Heart right ventricle (tissue), 16 donors: ENCODE measurements at regions not wholly inside any gene's neighbourhood (a gene's known extent, or its start where the extent isn't known, plus 50 kb on each side); places are given as distances from the start of the nearest gene placed in this dataset.

Source experiments
- ATAC-seq, 8 donors: fragments of 200-7000 bp; cut with Tn5 transposase; one replicate each; pipeline ENCODE4 v1.9.1; 2020; ENCODE audit warnings: mild to moderate bottlenecking in 8 of 8, moderate library complexity in 8 of 8, moderate number of reproducible peaks in 1 of 8
- DNase-seq, 2 donors: peaks; one replicate each; pipeline ENCODE4 v3.0.0-alpha.2; 2020
- H3K27ac ChIP-seq, 10 donors: fragments of 200-600 bp; sonication (generic) in 2 of 10; one replicate each; pipeline versions ENCODE4 v1.5.0 to v1.8.0; 2020 to 2022; ENCODE audit warnings: mild to moderate bottlenecking in 3 of 10
- H3K27me3 ChIP-seq, 7 donors: fragments of 200-600 bp; one replicate each; pipeline ENCODE4 v1.8.0; 2021 to 2022; ENCODE audit warnings: mild to moderate bottlenecking in 2 of 7
- H3K36me3 ChIP-seq, 9 donors: fragments of 200-600 bp; sonication (generic) in 1 of 9; one replicate each; pipeline versions ENCODE4 v1.5.0 to v1.8.0; 2020 to 2022; ENCODE audit warnings: mild to moderate bottlenecking in 2 of 9
- H3K4me1 ChIP-seq, 9 donors: fragments of 200-600 bp; sonication (generic) in 1 of 9; one replicate each; pipeline versions ENCODE4 v1.5.0 to v1.8.0; 2020 to 2022; ENCODE audit warnings: mild to moderate bottlenecking in 4 of 9
- H3K4me3 ChIP-seq, 10 donors: fragments of 200-600 bp; sonication (generic) in 2 of 10; one replicate each; pipeline versions ENCODE4 v1.5.0 to v1.8.0; 2020 to 2022; ENCODE audit warnings: mild to moderate bottlenecking in 7 of 10, moderate library complexity in 2 of 10
- H3K9me3 ChIP-seq, 11 donors: fragments of 200-600 bp in 10 of 11; sonication (generic) in 2 of 11; one replicate each; pipeline versions ENCODE4 v1.5.0 to v1.8.0; 2013 to 2022; ENCODE audit warnings: mild to moderate bottlenecking in 2 of 11, control low read depth in 1 of 11, moderate library complexity in 1 of 11
- WGBS, 2 donors: extraction: QIAGEN DNeasy Blood & Tissue Kit; methylation state at CpG; one replicate each; pipeline ENCODE4 v1.1.7; 2013; ENCODE audit warnings: inconsistent platforms in 1 of 2; 5-methylcytosine and 5-hydroxymethylcytosine counted together
- intact Hi-C, 10 donors: fragments of 100-400 bp; cut with DNase I; formaldehyde crosslinking; loops; one replicate each; pipeline versions ENCODE4 v1.11.1 to v1.14.2; 2022
- TF ChIP-seq, protein P1 (sequence below), 9 donors: fragments of 200-600 bp; sonication (generic) in 2 of 9; IDR thresholded peaks; one replicate each; pipeline versions ENCODE4 v1.5.0 to v1.8.0; 2021 to 2022; ENCODE audit warnings: antibody characterized with exemption in 9 of 9, mild to moderate bottlenecking in 5 of 9, moderate library complexity in 1 of 9
- donor health status: Arrhythmogenic right ventricular cardiomyopathy.
- donor health status: ischemic (EF 13 %, LVEDD 7.1; RV severe dilation, severe dysfunction).
- donor health status: healthy with polysubstance abuse.
- donor health status: DM: no; HTN: yes; CAD: no.
- donor health status: DM: no; HTN: no; CAD: no.
- donor health status: ischemic (EF 25% LVEDD 6.9; RV normal size, moderate dysfunction).
- donor health status: ischemic (EF 25% LVEDD 5.7; RV mildly dilated, moderate dysfunction).
- donor health status: healthy.
- donor health status: DM: yes; HTN: yes; CAD: no.
- donor health status: Ischemic cardiomyopathy.
- donor health status: ischemic (EF 35%, LVEDD 5.7; RV mildly dilated, moderate dysfunction).
- donor health status: nonischemic (EF 11% LVEDD 7.7; RV severe dilation, severe dysfunction).
- donor health status: DM: yes; HTN: yes; CAD: no.
- donor health status: PGD.
- donor health status: ischemic (EF 29% LVEDD 5.4; RV normal size, mild dysfunction).
- donor health status: nonischemic (EF 23%, LVEDD 6.1; RV moderate dilation, normal function).

DNA sequence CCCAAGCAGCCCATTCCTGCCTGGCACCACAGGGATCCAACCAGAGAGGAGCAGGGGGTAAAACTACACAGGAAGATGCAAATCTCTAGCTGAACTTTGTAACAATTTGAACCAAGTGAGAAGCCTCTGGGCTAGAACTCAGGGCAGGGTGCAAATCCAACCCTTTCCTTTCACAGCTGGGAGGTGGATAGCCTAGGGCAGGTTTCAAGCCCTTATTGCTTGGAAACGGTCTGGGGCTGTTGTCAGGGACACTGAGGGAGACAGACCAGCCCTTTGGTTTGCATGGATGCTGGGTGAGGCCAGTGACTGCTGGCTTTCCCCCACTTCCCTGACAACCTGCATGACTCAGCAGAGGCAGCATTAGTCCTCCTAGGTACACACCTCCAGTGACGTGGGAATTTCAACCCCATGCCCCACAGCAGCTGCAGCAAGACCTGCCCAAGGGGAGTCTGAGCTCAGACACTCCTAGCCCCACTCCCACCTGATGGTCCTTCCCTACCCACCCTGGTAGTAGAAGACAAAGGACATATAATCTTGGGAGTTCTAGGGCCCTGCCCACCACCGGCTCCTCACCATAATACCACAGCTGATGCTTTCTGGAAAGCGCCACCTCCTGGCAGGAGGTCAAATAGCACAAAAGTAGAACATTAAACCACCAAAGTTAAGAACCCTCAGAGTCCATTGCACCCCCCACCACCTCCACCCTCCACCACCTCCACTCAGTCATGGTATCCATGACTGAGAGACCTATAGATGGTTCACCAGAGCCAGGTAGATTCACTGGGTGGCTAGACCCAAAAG, 797.7 kb upstream of the MAN1A1 start:
- TF ChIP-seq, protein P1, sequence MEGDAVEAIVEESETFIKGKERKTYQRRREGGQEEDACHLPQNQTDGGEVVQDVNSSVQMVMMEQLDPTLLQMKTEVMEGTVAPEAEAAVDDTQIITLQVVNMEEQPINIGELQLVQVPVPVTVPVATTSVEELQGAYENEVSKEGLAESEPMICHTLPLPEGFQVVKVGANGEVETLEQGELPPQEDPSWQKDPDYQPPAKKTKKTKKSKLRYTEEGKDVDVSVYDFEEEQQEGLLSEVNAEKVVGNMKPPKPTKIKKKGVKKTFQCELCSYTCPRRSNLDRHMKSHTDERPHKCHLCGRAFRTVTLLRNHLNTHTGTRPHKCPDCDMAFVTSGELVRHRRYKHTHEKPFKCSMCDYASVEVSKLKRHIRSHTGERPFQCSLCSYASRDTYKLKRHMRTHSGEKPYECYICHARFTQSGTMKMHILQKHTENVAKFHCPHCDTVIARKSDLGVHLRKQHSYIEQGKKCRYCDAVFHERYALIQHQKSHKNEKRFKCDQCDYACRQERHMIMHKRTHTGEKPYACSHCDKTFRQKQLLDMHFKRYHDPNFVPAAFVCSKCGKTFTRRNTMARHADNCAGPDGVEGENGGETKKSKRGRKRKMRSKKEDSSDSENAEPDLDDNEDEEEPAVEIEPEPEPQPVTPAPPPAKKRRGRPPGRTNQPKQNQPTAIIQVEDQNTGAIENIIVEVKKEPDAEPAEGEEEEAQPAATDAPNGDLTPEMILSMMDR (IDR thresholded peaks at IDR 0.05), result peak in 1 of 9 donors; percentile 7
- H3K9me3 ChIP-seq, result peaks cover 0 to 18% (median 9%) of the 10 kb centered on the region in 11 donors
- H3K36me3 ChIP-seq, result no peaks in the 10 kb centered on the region
- intact Hi-C loops, result no loop called here
- no peaks in the 10 kb centered on the region for H3K27me3 ChIP-seq
- H3K4me1 ChIP-seq, result no peaks in the 10 kb centered on the region
- H3K4me3 ChIP-seq, result no peak overlapping the region
- WGBS, 2 donors, result 76 to 83% methylated on average over 4 of the region's 4 CpGs
- no peak for DNase-seq
- ATAC-seq, result no peak
- H3K27ac ChIP-seq, result no peak overlapping the region

DNA sequence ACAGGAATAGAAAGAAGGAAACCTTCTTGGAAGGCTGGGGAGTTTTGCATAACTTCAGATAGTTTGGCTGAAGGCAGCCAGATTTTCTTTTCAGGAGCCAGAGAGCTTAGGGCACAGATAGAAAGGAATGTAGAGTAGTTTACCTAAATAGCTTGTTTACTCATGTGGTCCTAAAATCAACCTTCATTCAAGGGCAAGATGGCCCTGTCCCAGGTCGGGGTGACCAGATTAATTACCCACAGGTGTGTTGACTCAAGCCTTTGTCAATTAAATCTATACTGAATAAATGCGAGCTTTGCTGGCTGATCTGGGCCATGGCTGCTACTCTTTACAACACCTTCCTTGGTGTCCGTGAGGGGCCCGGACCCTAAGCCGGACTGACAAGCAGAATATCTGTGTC, 792.0 kb upstream of the MAN1A1 start:
- Histone ChIP-seq H3K27me3 (no peaks in the 10 kb centered on the region), H3K4me1 (no peaks in the 10 kb centered on the region), H3K4me3 (no peak overlapping the region), H3K27ac (no peak overlapping the region), H3K9me3 (no peaks in the 10 kb centered on the region), H3K36me3 (no peaks in the 10 kb centered on the region)
- DNase-seq, result no peak
- intact Hi-C loops, result no loop called here
- no peak for ATAC-seq
- TF ChIP-seq, protein P1 (IDR thresholded peaks at IDR 0.05), result no peak
- 80% methylated on average over 5 of the region's 5 CpGs for WGBS, 2 donors

DNA sequence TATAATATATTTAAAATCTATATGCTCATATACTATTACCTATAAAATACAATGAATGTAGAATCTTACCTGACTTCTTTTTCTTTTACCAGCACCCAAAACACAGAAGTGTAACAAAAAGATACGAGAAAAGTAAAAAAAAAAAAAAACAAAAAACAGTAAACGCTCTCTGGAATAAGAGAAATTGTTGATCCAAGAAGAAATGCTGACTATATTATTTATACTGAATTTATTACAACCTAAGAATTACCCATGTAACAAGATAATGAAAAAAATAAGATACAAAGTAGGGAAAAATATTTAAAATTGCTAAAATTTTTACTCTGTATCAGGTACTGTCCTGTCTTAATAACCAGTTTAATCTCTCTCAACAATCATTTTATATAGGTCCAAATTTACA, 787.9 kb upstream of the MAN1A1 start:
- no peaks in the 10 kb centered on the region for H3K9me3 ChIP-seq
- 90 to 91% methylated on average over 2 of the region's 2 CpGs for WGBS, 2 donors
- H3K36me3 ChIP-seq, result no peaks in the 10 kb centered on the region
- no peak for ATAC-seq
- TF ChIP-seq, protein P1 (IDR thresholded peaks at IDR 0.05), result no peak
- no peaks in the 10 kb centered on the region for H3K4me1 ChIP-seq
- no peak for DNase-seq
- intact Hi-C loops, result no loop called here
- no peaks in the 10 kb centered on the region for H3K27me3 ChIP-seq
- no peak overlapping the region for H3K27ac ChIP-seq
- H3K4me3 ChIP-seq, result no peak overlapping the region

DNA sequence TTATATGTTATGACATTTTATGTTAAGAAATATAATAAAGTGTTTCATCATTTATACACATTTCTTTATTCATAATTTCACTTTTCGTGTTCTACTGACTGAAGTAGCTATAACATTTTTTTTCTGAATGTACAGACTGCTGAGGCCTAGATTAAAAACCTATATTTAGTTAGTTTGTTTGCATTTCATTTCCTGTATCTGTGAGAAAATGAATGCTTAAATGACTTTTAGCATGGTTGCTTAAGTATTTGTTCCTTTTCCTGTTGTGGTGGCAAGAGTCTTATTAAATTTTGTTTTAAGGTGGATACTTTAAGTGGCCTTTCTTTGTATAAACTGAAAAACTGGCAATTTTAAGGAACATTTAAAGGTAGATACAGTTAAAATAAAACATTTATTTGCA, 779.7 kb upstream of the MAN1A1 start:
- no peaks in the 10 kb centered on the region for H3K27me3 ChIP-seq
- DNase-seq (no peak), ATAC-seq (no peak)
- no peaks in the 10 kb centered on the region for H3K4me1 ChIP-seq
- H3K9me3 ChIP-seq, result peaks cover 0 to 10% (median 0%) of the 10 kb centered on the region in 11 donors
- H3K36me3 ChIP-seq, result no peaks in the 10 kb centered on the region
- no peak overlapping the region for H3K4me3 ChIP-seq
- intact Hi-C loops, result no loop called here
- TF ChIP-seq, protein P1 (IDR thresholded peaks at IDR 0.05), result no peak
- no peak overlapping the region for H3K27ac ChIP-seq
- 73 to 77% methylated on average over 1 of the region's 1 CpG for WGBS, 2 donors
